ENCODE measurements at regions not wholly inside any gene's neighbourhood (a gene's known extent, or its start where the extent isn't known, plus 50 kb on each side); places are given as distances from the start of the nearest gene placed in this dataset.

- no peak overlapping the region for H3K27ac ChIP-seq
- TF ChIP-seq ZFX (IDR thresholded peaks at IDR 0.05) (no peak), CTCF (conservative IDR thresholded peaks at IDR 0.05) (no peak)
These were observed 69.1 kb upstream of the XCR1 start for GRCh38 chr3:46096336-46096735.

GRCh38 chr3:46095307-46095706, 68.0 kb upstream of the XCR1 start:
- H3K27ac ChIP-seq: no peak overlapping the region
- no peak for TF ChIP-seq CTCF (conservative IDR thresholded peaks at IDR 0.05)
- no peak for TF ChIP-seq ZFX (IDR thresholded peaks at IDR 0.05)

GRCh38 chr3:46094506-46094905, 67.2 kb upstream of the XCR1 start:
- no peak for TF ChIP-seq ZFX (IDR thresholded peaks at IDR 0.05)
- no peak for TF ChIP-seq CTCF (conservative IDR thresholded peaks at IDR 0.05)
- no peak overlapping the region for H3K27ac ChIP-seq

GRCh38 chr3:46093966-46094365, 66.7 kb upstream of the XCR1 start:
- H3K27ac ChIP-seq: no peak overlapping the region

GRCh38 chr3:46093327-46093942, 66.2 kb upstream of the XCR1 start:
- TF ChIP-seq ZFX (IDR thresholded peaks at IDR 0.05): no peak
- no peak for TF ChIP-seq CTCF (conservative IDR thresholded peaks at IDR 0.05)
- no peak overlapping the region for H3K27ac ChIP-seq

More at GRCh38 chr3:46093966-46094365, 66.7 kb upstream of the XCR1 start:
- TF ChIP-seq ZFX (IDR thresholded peaks at IDR 0.05): no peak
- no peak for TF ChIP-seq CTCF (conservative IDR thresholded peaks at IDR 0.05)

- H3K27ac ChIP-seq: no peak overlapping the region
These were observed 65.4 kb upstream of the XCR1 start for GRCh38 chr3:46092702-46093080.

More at GRCh38 chr3:46092702-46093080, 65.4 kb upstream of the XCR1 start:
- TF ChIP-seq CTCF (conservative IDR thresholded peaks at IDR 0.05): no peak
- no peak for TF ChIP-seq ZFX (IDR thresholded peaks at IDR 0.05)
